ENCODE measurements at regions not wholly inside any gene's neighbourhood (a gene's known extent, or its start where the extent isn't known, plus 50 kb on each side); places are given as distances from the start of the nearest gene placed in this dataset.

- TF ChIP-seq EZH2 (IDR thresholded peaks at IDR 0.05; ENCODE audit: low read depth, unreplicated experiment): no peak
- TF ChIP-seq CTCF (conservative IDR thresholded peaks at IDR 0.05; ENCODE audit: low read depth in 2 of 2): no peak
Observed at GRCh38 chr9:105004466-105005090, 76.6 kb upstream of the ABCA1 start.
